Fibroblast of mammary gland (primary cell): ENCODE measurements at regions not wholly inside any gene's neighbourhood (a gene's known extent, or its start where the extent isn't known, plus 50 kb on each side); places are given as distances from the start of the nearest gene placed in this dataset.

Source experiments
- DNase-seq: peaks from one replicate; pipeline ENCODE4 v3.0.0-alpha.2; 2010; ENCODE audit warnings: low read depth
- H3K4me3 ChIP-seq: 2 replicates; pipeline ENCODE4 v1.5.1; 2011; ENCODE audit warnings: low read depth, mild to moderate bottlenecking, low read length, moderate library complexity; ENCODE audit not compliant: control insufficient read depth
- TF ChIP-seq, protein P1 (sequence below): conservative IDR thresholded peaks from 2 replicates; pipeline ENCODE4 v1.5.1; 2011; ENCODE audit warnings: low read depth, low read length, inconsistent platforms; ENCODE audit not compliant: control insufficient read depth, insufficient read depth

DNA sequence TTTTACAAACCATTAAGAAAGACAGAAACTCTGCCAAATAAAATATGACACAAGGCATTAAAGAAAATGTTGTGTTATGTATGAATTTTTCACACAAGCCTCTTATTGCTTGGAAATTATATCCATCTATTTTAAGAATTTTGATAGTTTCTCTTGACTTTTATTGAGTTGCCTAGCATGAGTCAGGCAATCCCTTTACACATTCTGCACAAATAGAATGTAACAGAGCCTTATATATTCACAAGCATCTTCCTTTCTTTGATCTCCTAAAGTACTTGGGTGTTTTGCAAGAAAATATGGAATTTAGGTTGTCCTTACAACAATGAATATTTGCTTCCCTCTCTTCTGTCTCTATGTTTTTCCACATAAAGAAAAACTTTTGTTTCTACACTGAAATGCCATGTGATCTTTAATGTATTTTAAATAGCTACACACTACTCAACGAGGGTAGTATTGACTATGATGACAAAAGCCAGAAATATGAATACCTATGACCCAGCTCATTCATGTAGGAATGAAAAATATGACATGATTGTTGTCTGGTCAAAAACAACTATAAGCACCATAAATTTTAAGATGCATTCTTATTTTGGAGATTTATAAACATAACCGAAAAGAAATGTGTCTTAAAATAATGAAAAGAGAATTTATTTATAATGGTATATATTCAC lies 398.8 kb downstream of the GUCY1A2 start:
- no peak for DNase-seq
- TF ChIP-seq, protein P1, sequence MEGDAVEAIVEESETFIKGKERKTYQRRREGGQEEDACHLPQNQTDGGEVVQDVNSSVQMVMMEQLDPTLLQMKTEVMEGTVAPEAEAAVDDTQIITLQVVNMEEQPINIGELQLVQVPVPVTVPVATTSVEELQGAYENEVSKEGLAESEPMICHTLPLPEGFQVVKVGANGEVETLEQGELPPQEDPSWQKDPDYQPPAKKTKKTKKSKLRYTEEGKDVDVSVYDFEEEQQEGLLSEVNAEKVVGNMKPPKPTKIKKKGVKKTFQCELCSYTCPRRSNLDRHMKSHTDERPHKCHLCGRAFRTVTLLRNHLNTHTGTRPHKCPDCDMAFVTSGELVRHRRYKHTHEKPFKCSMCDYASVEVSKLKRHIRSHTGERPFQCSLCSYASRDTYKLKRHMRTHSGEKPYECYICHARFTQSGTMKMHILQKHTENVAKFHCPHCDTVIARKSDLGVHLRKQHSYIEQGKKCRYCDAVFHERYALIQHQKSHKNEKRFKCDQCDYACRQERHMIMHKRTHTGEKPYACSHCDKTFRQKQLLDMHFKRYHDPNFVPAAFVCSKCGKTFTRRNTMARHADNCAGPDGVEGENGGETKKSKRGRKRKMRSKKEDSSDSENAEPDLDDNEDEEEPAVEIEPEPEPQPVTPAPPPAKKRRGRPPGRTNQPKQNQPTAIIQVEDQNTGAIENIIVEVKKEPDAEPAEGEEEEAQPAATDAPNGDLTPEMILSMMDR = no peak

GRCh38 chr11:106621484-106621883 lies 396.8 kb downstream of the GUCY1A2 start:
- H3K4me3 ChIP-seq = no peak overlapping the region
- DNase-seq = no peak
- TF ChIP-seq, protein P1 = no peak

More for the DNA sequence above, 398.8 kb downstream of the GUCY1A2 start:
- H3K4me3 ChIP-seq = no peak overlapping the region
